K562 (cell line): ENCODE measurements at regions not wholly inside any gene's neighbourhood (a gene's known extent, or its start where the extent isn't known, plus 50 kb on each side); places are given as distances from the start of the nearest gene placed in this dataset.

ENCODE experiments used
- ATAC-seq: fragments of 200-7000 bp; cut with Tn5 transposase; 3 replicates; pipeline ENCODE4 v1.9.1; 2020; ENCODE audit warnings: moderate library complexity
- BruUV-seq: library from RNA; stranded (reverse); fragments of 400-500 nt; replicated peaks from 2 replicates; lab custom pipeline; 2021; lab: Mats Ljungman, UMichigan
- CTCF ChIA-PET: fragments of 300-600 bp; formaldehyde crosslinking; extraction: SDS; loops from one replicate; lab custom pipeline; 2021; ENCODE audit warnings: low intra/inter-chr PET ratio; lab: Yijun Ruan, JAX
- POLR2A ChIA-PET: fragments of 300-600, 350-650 bp; sonication (Branson Sonifier 250); formaldehyde crosslinking; extraction: SDS; loops from one replicate; lab custom pipeline; 2021; ENCODE audit warnings: antibody characterized with exemption, inconsistent platforms; lab: Yijun Ruan, JAX
- DNase-seq, 4 experiments: peaks; one replicate each; pipeline versions ENCODE4 v3.0.0 to v3.0.0-alpha.2; 2011 to 2018; ENCODE audit warnings: low spot score in 3 of 4, mixed read lengths in 3 of 4; ENCODE audit errors: extremely low read depth in 1 of 4
- FAIRE-seq: peaks from 2 replicates; lab custom pipeline; 2011; peaks lifted over from hg19 to GRCh38; lab: Jason Lieb, UNC
- H2AFZ ChIP-seq: 2 replicates; pipeline ENCODE4 v1.6.0; 2011; ENCODE audit warnings: low read depth, low read length, control low read depth, inconsistent platforms
- H3K27ac ChIP-seq: fragments of 200-600 bp; 3 replicates; pipeline ENCODE4 v1.8.0; 2011; ENCODE audit warnings: low read depth, mild to moderate bottlenecking, control low read depth, inconsistent platforms, low read length, moderate library complexity, mixed read lengths; ENCODE audit errors: extremely low read depth
- H3K27me3 ChIP-seq, 2 experiments: fragments of 300-600 bp in 1 of 2; 2 replicates in 1 of 2; 3 replicates in 1 of 2; pipeline versions ENCODE4 v1.6.0 to v1.8.0; 2011; ENCODE audit warnings: inconsistent platforms in 2 of 2, low read length in 2 of 2, mild to moderate bottlenecking in 1 of 2, mixed read lengths in 1 of 2, moderate library complexity in 1 of 2; ENCODE audit not compliant: control insufficient read depth in 2 of 2, insufficient read depth in 2 of 2
- H3K36me3 ChIP-seq: fragments of 300-600 bp; 3 replicates; pipeline ENCODE4 v1.8.0; 2011; ENCODE audit warnings: mild to moderate bottlenecking, low read length, inconsistent platforms; ENCODE audit not compliant: control insufficient read depth, insufficient read depth
- H3K4me1 ChIP-seq, 2 experiments: fragments of 200-600 bp in 1 of 2; replicated peaks in 1 of 2; 2 replicates in 1 of 2; 3 replicates in 1 of 2; pipeline versions ENCODE4 v1.5.1 to v1.8.0; 2011; ENCODE audit warnings: inconsistent platforms in 2 of 2, low read length in 2 of 2, mild to moderate bottlenecking in 1 of 2, mixed read lengths in 1 of 2, moderate library complexity in 1 of 2; ENCODE audit not compliant: control insufficient read depth in 2 of 2, insufficient read depth in 2 of 2
- H3K4me2 ChIP-seq: 2 replicates; pipeline ENCODE4 v1.6.1; 2011; ENCODE audit warnings: low read length, control low read depth, inconsistent platforms, mixed read lengths; ENCODE audit not compliant: insufficient read depth
- H3K4me3 ChIP-seq: fragments of 200-600 bp; sonication (generic), shearing (Covaris generic); 2 replicates; pipeline ENCODE4 v1.5.1; 2016; ENCODE audit warnings: control low read depth, inconsistent platforms
- H3K79me2 ChIP-seq: fragments of 200-600 bp; 3 replicates; pipeline ENCODE4 v1.8.0; 2011; ENCODE audit warnings: low read length, inconsistent platforms; ENCODE audit not compliant: control insufficient read depth, insufficient read depth
- H3K9ac ChIP-seq, 2 experiments: 2 replicates each; pipeline versions ENCODE4 v1.6.0 to v1.6.1; 2011; ENCODE audit warnings: low read depth in 2 of 2, low read length in 2 of 2, control low read depth in 1 of 2, inconsistent platforms in 1 of 2, mild to moderate bottlenecking in 1 of 2, mixed read lengths in 1 of 2; ENCODE audit not compliant: insufficient read depth in 1 of 2
- H3K9me1 ChIP-seq: one replicate; pipeline ENCODE4 v1.6.0; 2011; ENCODE audit warnings: inconsistent platforms, mild to moderate bottlenecking, low read length, moderate library complexity; ENCODE audit not compliant: control insufficient read depth, insufficient read depth
- H3K9me3 ChIP-seq: replicated peaks from 2 replicates; pipeline ENCODE4 v1.5.1; 2011; ENCODE audit warnings: low read depth, low read length, inconsistent platforms; ENCODE audit not compliant: control insufficient read depth, insufficient read depth
- H4K20me1 ChIP-seq: replicated peaks from 2 replicates; pipeline ENCODE4 v1.6.1; 2011; ENCODE audit warnings: low read length, inconsistent platforms, mixed read lengths; ENCODE audit not compliant: control insufficient read depth, insufficient read depth
- BRCA1 ChIP-seq, 2 experiments: fragments of 450-650 bp in 1 of 2; sonication (generic) in 1 of 2; formaldehyde crosslinking in 1 of 2; IDR thresholded peaks; 2 replicates each; pipeline versions ENCODE4 v1.5.0 to v1.6.1; 2017 to 2020; ENCODE audit warnings: mild to moderate bottlenecking in 1 of 2, missing genetic modification reagents in 1 of 2
- CEBPB ChIP-seq: fragments of 450-650 bp; IDR thresholded peaks from 2 replicates; pipeline ENCODE4 v1.6.1; 2016; ENCODE audit warnings: missing genetic modification characterization, missing compliant biosample characterization
- DACH1 ChIP-seq: fragments of 450-650 bp; IDR thresholded peaks from 2 replicates; pipeline ENCODE4 v1.6.1; 2018; ENCODE audit not compliant: partially characterized antibody
- DIDO1 ChIP-seq: fragments of 450-650 bp; IDR thresholded peaks from 2 replicates; pipeline ENCODE4 v1.6.1; 2016; ENCODE audit warnings: low read depth, missing biosample characterization, missing genetic modification characterization
- KDM2B ChIP-seq: fragments of 250-450 bp; sonication (Bioruptor Pico); IDR thresholded peaks from 2 replicates; pipeline ENCODE4 v1.8.0; 2021; ENCODE audit warnings: mild to moderate bottlenecking, moderate library complexity
- NCOA2 ChIP-seq, 2 experiments: fragments of 450-650 bp; IDR thresholded peaks; 2 replicates each; pipeline ENCODE4 v1.6.1; 2018; ENCODE audit warnings: mild to moderate bottlenecking in 2 of 2, moderate library complexity in 1 of 2; ENCODE audit not compliant: partially characterized antibody in 2 of 2
- NCOR1 ChIP-seq: fragments of 450-650 bp; IDR thresholded peaks from 2 replicates; pipeline ENCODE4 v1.6.1; 2016; ENCODE audit warnings: mild to moderate bottlenecking, moderate library complexity
- NR2C1 ChIP-seq, 2 experiments: fragments of 450-650 bp; IDR thresholded peaks; 2 replicates each; pipeline ENCODE4 v1.6.1; 2017; ENCODE audit warnings: mild to moderate bottlenecking in 2 of 2, antibody characterized with exemption in 1 of 2, inconsistent platforms in 1 of 2, missing compliant biosample characterization in 1 of 2, missing genetic modification characterization in 1 of 2
- RFX5 ChIP-seq: IDR thresholded peaks from 2 replicates; pipeline ENCODE4 v1.6.1; 2011; ENCODE audit warnings: low read depth, mild to moderate bottlenecking, improper control_type of control experiment, low read length
- ZNF12 ChIP-seq: sonication (generic); formaldehyde crosslinking; IDR thresholded peaks from 2 replicates; pipeline ENCODE4 v1.4.0; 2020; ENCODE audit warnings: mild to moderate bottlenecking, missing genetic modification reagents
- ZNF197 ChIP-seq: fragments of 200-800 bp; sonication (Bioruptor generic); IDR thresholded peaks from 2 replicates; pipeline ENCODE4 v1.6.1; 2016; ENCODE audit warnings: low read depth, missing genetic modification characterization, missing compliant biosample characterization
- ZNF695 ChIP-seq: fragments of 450-650 bp; formaldehyde crosslinking; IDR thresholded peaks from 2 replicates; pipeline ENCODE4 v1.4.0; 2020; ENCODE audit warnings: mild to moderate bottlenecking, moderate library complexity
- in situ Hi-C: fragments of 300-500 bp; cut with MboI; formaldehyde crosslinking; loops from 4 replicates; pipeline ENCODE4 v1.15.0; 2018; ENCODE audit warnings: inconsistent platforms, mixed read lengths
- intact Hi-C: fragments of 100-400 bp; cut with micrococcal nuclease; formaldehyde crosslinking; loops from 2 replicates; pipeline ENCODE4 v1.14.2; 2022
- TF ChIP-seq, protein P1 (sequence below): sonication (generic); formaldehyde crosslinking; IDR thresholded peaks from 2 replicates; pipeline ENCODE4 v1.8.0; 2022; ENCODE audit warnings: missing genetic modification reagents, mild to moderate bottlenecking, moderate library complexity, borderline replicate concordance
- TF ChIP-seq, protein P2 (sequence below): sonication (generic); formaldehyde crosslinking; IDR thresholded peaks from 2 replicates; pipeline ENCODE4 v1.4.0; 2020; ENCODE audit warnings: mild to moderate bottlenecking, missing genetic modification reagents
- TF ChIP-seq, protein P3 (sequence below): fragments of 450-650 bp; IDR thresholded peaks from 2 replicates; pipeline ENCODE4 v1.7.1; 2018; ENCODE audit warnings: mild to moderate bottlenecking, low read depth; ENCODE audit not compliant: partially characterized antibody

DNA sequence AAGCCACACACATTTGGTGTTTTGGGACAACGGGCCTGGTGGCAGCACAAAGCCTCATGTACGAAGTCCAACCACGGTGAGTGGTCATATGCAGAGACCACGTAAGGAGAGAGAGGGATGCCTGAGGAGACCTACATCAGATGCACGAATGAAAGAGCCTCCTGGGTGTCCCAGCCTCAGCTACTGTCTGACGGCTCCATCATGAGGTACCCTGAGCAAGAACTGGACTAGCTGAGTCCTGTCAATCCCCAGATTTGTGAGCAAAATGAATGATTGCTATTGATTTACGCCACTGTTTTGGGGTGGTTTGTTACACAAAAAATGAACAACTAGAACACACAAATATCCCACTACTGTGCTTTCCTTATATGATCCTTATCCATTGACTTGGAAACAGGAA, 275.7 kb upstream of the KYNU start (continued):
- no peak for TF ChIP-seq DIDO1 (tag)
- TF ChIP-seq, protein P1, sequence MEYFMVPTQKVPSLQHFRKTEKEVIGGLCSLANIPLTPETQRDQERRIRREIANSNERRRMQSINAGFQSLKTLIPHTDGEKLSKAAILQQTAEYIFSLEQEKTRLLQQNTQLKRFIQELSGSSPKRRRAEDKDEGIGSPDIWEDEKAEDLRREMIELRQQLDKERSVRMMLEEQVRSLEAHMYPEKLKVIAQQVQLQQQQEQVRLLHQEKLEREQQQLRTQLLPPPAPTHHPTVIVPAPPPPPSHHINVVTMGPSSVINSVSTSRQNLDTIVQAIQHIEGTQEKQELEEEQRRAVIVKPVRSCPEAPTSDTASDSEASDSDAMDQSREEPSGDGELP (CRISPR knock-in tag) = no peak
- TF ChIP-seq DACH1 = no peak
- no peak for TF ChIP-seq ZNF12 (CRISPR knock-in tag)
- TF ChIP-seq, protein P2, sequence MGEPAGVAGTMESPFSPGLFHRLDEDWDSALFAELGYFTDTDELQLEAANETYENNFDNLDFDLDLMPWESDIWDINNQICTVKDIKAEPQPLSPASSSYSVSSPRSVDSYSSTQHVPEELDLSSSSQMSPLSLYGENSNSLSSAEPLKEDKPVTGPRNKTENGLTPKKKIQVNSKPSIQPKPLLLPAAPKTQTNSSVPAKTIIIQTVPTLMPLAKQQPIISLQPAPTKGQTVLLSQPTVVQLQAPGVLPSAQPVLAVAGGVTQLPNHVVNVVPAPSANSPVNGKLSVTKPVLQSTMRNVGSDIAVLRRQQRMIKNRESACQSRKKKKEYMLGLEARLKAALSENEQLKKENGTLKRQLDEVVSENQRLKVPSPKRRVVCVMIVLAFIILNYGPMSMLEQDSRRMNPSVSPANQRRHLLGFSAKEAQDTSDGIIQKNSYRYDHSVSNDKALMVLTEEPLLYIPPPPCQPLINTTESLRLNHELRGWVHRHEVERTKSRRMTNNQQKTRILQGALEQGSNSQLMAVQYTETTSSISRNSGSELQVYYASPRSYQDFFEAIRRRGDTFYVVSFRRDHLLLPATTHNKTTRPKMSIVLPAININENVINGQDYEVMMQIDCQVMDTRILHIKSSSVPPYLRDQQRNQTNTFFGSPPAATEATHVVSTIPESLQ (CRISPR knock-in tag) = no peak
- TF ChIP-seq NCOR1 = no peak
- TF ChIP-seq KDM2B (CRISPR knock-in tag) = no peak
- no peak for TF ChIP-seq BRCA1 (IDR thresholded peaks at IDR 0.05)
- TF ChIP-seq BRCA1 (CRISPR knock-in tag; IDR thresholded peaks at IDR 0.05) = no peak
- TF ChIP-seq ZNF197 (CRISPR knock-in tag) = no peak
- TF ChIP-seq CEBPB (tag) = no peak

DNA sequence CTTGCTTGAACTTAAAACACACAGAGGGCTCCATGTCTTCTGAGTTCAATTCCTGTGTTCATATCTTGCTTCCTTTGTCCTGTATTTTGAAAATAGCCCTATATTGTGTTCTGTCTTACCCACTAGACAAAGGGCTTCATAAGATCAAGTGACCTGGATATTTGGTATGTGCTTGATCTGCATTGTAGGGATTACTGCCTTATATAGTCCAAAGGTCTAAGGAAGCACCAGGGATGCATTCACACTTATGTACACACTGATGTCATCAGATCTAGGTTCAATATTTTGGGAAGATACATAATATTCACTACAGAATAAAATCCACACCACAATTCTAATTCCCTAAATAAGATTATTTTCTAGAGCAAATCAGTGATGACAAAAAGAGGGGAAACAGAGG, 278.0 kb upstream of the KYNU start:
- no peaks in the 10 kb centered on the region for H3K4me1 ChIP-seq
- H3K79me2 ChIP-seq = no peaks in the 10 kb centered on the region
- no peak overlapping the region for H3K4me3 ChIP-seq
- H4K20me1 ChIP-seq = no peaks in the 10 kb centered on the region
- FAIRE-seq (no peak), ATAC-seq (no peak)
- no TSS peak for BruUV-seq
- H3K4me2 ChIP-seq = no peak overlapping the region
- H3K36me3 ChIP-seq = no peaks in the 10 kb centered on the region
- H3K27ac ChIP-seq = no peak overlapping the region
- CTCF ChIA-PET = no interaction called here
- no peak for TF ChIP-seq RFX5
- no peak for TF ChIP-seq NR2C1 (IDR thresholded peaks at IDR 0.05)
- no peak for TF ChIP-seq NR2C1 (tag; IDR thresholded peaks at IDR 0.05)
- TF ChIP-seq ZNF695 (CRISPR knock-in tag) = no peak
- TF ChIP-seq NCOA2 (IDR thresholded peaks at IDR 0.05; ENCODE audit: partially characterized antibody in 2 of 2) = no peak
- TF ChIP-seq, protein P3, sequence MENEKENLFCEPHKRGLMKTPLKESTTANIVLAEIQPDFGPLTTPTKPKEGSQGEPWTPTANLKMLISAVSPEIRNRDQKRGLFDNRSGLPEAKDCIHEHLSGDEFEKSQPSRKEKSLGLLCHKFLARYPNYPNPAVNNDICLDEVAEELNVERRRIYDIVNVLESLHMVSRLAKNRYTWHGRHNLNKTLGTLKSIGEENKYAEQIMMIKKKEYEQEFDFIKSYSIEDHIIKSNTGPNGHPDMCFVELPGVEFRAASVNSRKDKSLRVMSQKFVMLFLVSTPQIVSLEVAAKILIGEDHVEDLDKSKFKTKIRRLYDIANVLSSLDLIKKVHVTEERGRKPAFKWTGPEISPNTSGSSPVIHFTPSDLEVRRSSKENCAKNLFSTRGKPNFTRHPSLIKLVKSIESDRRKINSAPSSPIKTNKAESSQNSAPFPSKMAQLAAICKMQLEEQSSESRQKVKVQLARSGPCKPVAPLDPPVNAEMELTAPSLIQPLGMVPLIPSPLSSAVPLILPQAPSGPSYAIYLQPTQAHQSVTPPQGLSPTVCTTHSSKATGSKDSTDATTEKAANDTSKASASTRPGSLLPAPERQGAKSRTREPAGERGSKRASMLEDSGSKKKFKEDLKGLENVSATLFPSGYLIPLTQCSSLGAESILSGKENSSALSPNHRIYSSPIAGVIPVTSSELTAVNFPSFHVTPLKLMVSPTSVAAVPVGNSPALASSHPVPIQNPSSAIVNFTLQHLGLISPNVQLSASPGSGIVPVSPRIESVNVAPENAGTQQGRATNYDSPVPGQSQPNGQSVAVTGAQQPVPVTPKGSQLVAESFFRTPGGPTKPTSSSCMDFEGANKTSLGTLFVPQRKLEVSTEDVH = no peak
- TF ChIP-seq, all 486 proteins: peak for 0
- intact Hi-C loops (no loop called here), in situ Hi-C loops (no loop called here)
- Histone ChIP-seq H3K27me3 (no peaks in the 10 kb centered on the region), H3K9me1 (no peaks in the 10 kb centered on the region), H2AFZ (no peak overlapping the region), H3K9me3 (no peaks in the 10 kb centered on the region), H3K9ac (no peak overlapping the region)
- POLR2A ChIA-PET = no interaction called here
- DNase-seq = no peak
